SK-N-SH (cell line): ENCODE measurements at regions not wholly inside any gene's neighbourhood (a gene's known extent, or its start where the extent isn't known, plus 50 kb on each side); places are given as distances from the start of the nearest gene placed in this dataset.

Source experiments
- CTCF ChIA-PET: fragments of 300-600, 350-600 bp; formaldehyde crosslinking; extraction: SDS; loops from one replicate; lab custom pipeline; 2021; lab: Yijun Ruan, JAX
- POLR2A ChIA-PET: fragments of 350-600 bp; sonication (Branson Sonifier 250); formaldehyde crosslinking; extraction: SDS; loops from one replicate; lab custom pipeline; 2020; ENCODE audit warnings: antibody characterized with exemption, inconsistent platforms; lab: Yijun Ruan, JAX
- DNase-seq: peaks from one replicate; pipeline ENCODE4 v3.0.0; 2012
- H2AFZ ChIP-seq: fragments of 200-600 bp; sonication (generic); 2 replicates; pipeline ENCODE4 v1.8.1; 2016; ENCODE audit warnings: antibody characterized with exemption, mild to moderate bottlenecking, low read depth
- H3F3A ChIP-seq: fragments of 200-600 bp; sonication (generic); replicated peaks from 2 replicates; pipeline ENCODE3; 2016; ENCODE audit warnings: antibody characterized with exemption, mild to moderate bottlenecking; ENCODE audit not compliant: insufficient read depth
- H3K27ac ChIP-seq, 2 experiments: fragments of 200-500 bp in 1 of 2; fragments of 200-600 bp in 1 of 2; sonication (Bioruptor generic) in 1 of 2; sonication (generic), shearing (Covaris generic) in 1 of 2; 2 replicates each; pipeline versions ENCODE4 v1.5.1 to v1.6.1; 2014 to 2016; ENCODE audit warnings: low read depth in 2 of 2, inconsistent platforms in 1 of 2, low read length in 1 of 2, mild to moderate bottlenecking in 1 of 2, mixed read lengths in 1 of 2
- H3K27me3 ChIP-seq: fragments of 200-600 bp; sonication (generic), shearing (Covaris generic); 2 replicates; pipeline ENCODE4 v1.6.1; 2016; ENCODE audit warnings: mixed run types; ENCODE audit not compliant: insufficient read depth
- H3K36me3 ChIP-seq, 2 experiments: fragments of 200-500 bp in 1 of 2; fragments of 200-600 bp in 1 of 2; sonication (Bioruptor generic) in 1 of 2; sonication (generic) in 1 of 2; replicated peaks in 1 of 2; 2 replicates each; pipeline versions ENCODE3 to v1.5.1; 2014 to 2016; ENCODE audit warnings: low read length in 1 of 2, mild to moderate bottlenecking in 1 of 2; ENCODE audit not compliant: insufficient read depth in 2 of 2, control insufficient read depth in 1 of 2
- H3K4me1 ChIP-seq, 2 experiments: fragments of 200-500 bp in 1 of 2; fragments of 200-600 bp in 1 of 2; sonication (Bioruptor generic) in 1 of 2; sonication (generic), shearing (Covaris generic) in 1 of 2; 2 replicates each; pipeline versions ENCODE4 v1.5.1 to v1.6.1; 2014 to 2016; ENCODE audit warnings: low read depth in 1 of 2, low read length in 1 of 2, mixed run types in 1 of 2; ENCODE audit not compliant: insufficient read depth in 2 of 2, control insufficient read depth in 1 of 2
- H3K4me2 ChIP-seq: fragments of 200-600 bp; sonication (generic), shearing (Covaris generic); 2 replicates; pipeline ENCODE4 v1.6.1; 2017; ENCODE audit warnings: mixed run types
- H3K4me3 ChIP-seq, 2 experiments: fragments of 200-500 bp in 1 of 2; fragments of 200-600 bp in 1 of 2; sonication (Bioruptor generic) in 1 of 2; sonication (generic), shearing (Covaris generic) in 1 of 2; 2 replicates each; pipeline versions ENCODE4 v1.5.1 to v1.8.1; 2014 to 2016; ENCODE audit warnings: low read depth in 2 of 2, inconsistent platforms in 1 of 2, low read length in 1 of 2, mild to moderate bottlenecking in 1 of 2, mixed read lengths in 1 of 2, moderate library complexity in 1 of 2
- H3K79me2 ChIP-seq: fragments of 200-600 bp; sonication (generic); 2 replicates; pipeline ENCODE4 v1.8.1; 2017; ENCODE audit warnings: mild to moderate bottlenecking; ENCODE audit not compliant: insufficient read depth
- H3K9ac ChIP-seq: fragments of 200-600 bp; sonication (generic); 2 replicates; pipeline ENCODE4 v1.6.1; 2017; ENCODE audit warnings: mixed run types
- H3K9me2 ChIP-seq: fragments of 200-600 bp; sonication (generic); 2 replicates; pipeline ENCODE4 v1.6.1; 2017; ENCODE audit warnings: mixed run types
- H3K9me3 ChIP-seq: fragments of 200-600 bp; sonication (generic); 2 replicates; pipeline ENCODE4 v1.6.1; 2017; ENCODE audit warnings: mixed run types, mild to moderate bottlenecking, moderate library complexity
- H4K20me1 ChIP-seq: fragments of 200-600 bp; sonication (generic); 2 replicates; pipeline ENCODE4 v1.6.1; 2017; ENCODE audit warnings: mild to moderate bottlenecking, mixed run types; ENCODE audit not compliant: insufficient read depth
- EZH2phosphoT487 ChIP-seq: fragments of 200-600 bp; sonication (generic); IDR thresholded peaks from 2 replicates; pipeline ENCODE4 v1.6.1; 2017; ENCODE audit warnings: low read depth, mixed run types, mild to moderate bottlenecking, antibody characterized with exemption, moderate library complexity, borderline replicate concordance
- GATA2 ChIP-seq: sonication (generic); formaldehyde crosslinking; IDR thresholded peaks from 2 replicates; pipeline ENCODE4 v1.5.0; 2020; ENCODE audit warnings: mild to moderate bottlenecking, missing genetic modification reagents
- MEF2A ChIP-seq: IDR thresholded peaks from 2 replicates; pipeline ENCODE4 v1.4.0; 2012; ENCODE audit warnings: low read depth, borderline replicate concordance
- MXI1 ChIP-seq: IDR thresholded peaks from 2 replicates; pipeline ENCODE4 v1.6.1; 2012; ENCODE audit warnings: mild to moderate bottlenecking, low read depth, low read length, improper control_type of control experiment
- NFIC ChIP-seq: IDR thresholded peaks from 2 replicates; pipeline ENCODE4 v1.4.0; 2012; ENCODE audit warnings: borderline replicate concordance
- POLR2AphosphoS5 ChIP-seq: IDR thresholded peaks from 2 replicates; pipeline ENCODE4 v1.6.1; 2012; ENCODE audit warnings: low read depth, low read length
- RCOR1 ChIP-seq: fragments of 150-350 bp; IDR thresholded peaks from 2 replicates; pipeline ENCODE4 v1.6.1; 2017; ENCODE audit warnings: antibody characterized with exemption, low read length
- REST ChIP-seq: IDR thresholded peaks from 2 replicates; pipeline ENCODE4 v1.6.1; 2012; ENCODE audit warnings: mild to moderate bottlenecking, low read depth, low read length, moderate library complexity
- YY1 ChIP-seq: IDR thresholded peaks from 2 replicates; pipeline ENCODE4 v1.4.0; 2012; ENCODE audit warnings: low read depth, mild to moderate bottlenecking
- WGBS: methylation state at CpG from one replicate; pipeline ENCODE4 v1.1.6; 2017; ENCODE audit warnings: low lambda C conversion rate; 5-methylcytosine and 5-hydroxymethylcytosine counted together
- TF ChIP-seq, protein P1 (sequence below): IDR thresholded peaks from 2 replicates; pipeline ENCODE4 v1.4.0; 2012; ENCODE audit warnings: low read depth

DNA sequence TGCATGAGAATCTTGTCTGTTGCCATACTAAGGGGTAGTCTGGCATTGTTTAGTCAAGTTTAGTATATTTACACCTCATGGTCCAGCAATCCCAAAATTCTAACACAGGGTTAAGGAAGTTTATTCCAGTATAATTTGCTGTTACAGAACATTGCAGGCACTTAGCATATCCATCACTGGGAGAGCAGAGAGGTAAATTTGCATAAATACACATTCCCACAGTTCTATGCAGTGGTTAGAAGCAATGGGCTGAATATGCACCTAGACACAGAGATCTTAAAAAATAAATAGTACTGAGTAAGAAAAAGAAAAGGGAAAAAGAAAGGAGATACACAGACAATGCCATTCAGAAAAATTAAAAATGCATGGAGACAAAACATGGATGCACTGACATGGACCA, 692.3 kb upstream of the MEF2C start:
- H3K27ac ChIP-seq = no peak overlapping the region
- H3K4me2 ChIP-seq = no peak overlapping the region
- TF ChIP-seq POLR2AphosphoS5 (no peak), MXI1 (no peak), MEF2A (no peak), YY1 (no peak), EZH2phosphoT487 (no peak), GATA2 (CRISPR knock-in tag) (no peak)
- TF ChIP-seq, protein P1, sequence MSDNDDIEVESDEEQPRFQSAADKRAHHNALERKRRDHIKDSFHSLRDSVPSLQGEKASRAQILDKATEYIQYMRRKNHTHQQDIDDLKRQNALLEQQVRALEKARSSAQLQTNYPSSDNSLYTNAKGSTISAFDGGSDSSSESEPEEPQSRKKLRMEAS = no peak
- H3K9me3 ChIP-seq = no peaks in the 10 kb centered on the region
- no peaks in the 10 kb centered on the region; the same call in 1 of the 2 replicates for H3K79me2 ChIP-seq
- no peaks in the 10 kb centered on the region; a peak in 1 of 4 replicates for H3K4me1 ChIP-seq
- POLR2A ChIA-PET = no interaction called here
- no peaks in the 10 kb centered on the region for H3K9me2 ChIP-seq
- H3K36me3 ChIP-seq = no peaks in the 10 kb centered on the region
- H2AFZ ChIP-seq = no peak overlapping the region
- H3F3A ChIP-seq = no peaks in the 10 kb centered on the region
- no peak for DNase-seq
- H4K20me1 ChIP-seq = no peaks in the 10 kb centered on the region
- no peaks in the 10 kb centered on the region for H3K27me3 ChIP-seq
- H3K9ac ChIP-seq = no peak overlapping the region
- CTCF ChIA-PET = no interaction called here
- H3K4me3 ChIP-seq = no peak overlapping the region

DNA sequence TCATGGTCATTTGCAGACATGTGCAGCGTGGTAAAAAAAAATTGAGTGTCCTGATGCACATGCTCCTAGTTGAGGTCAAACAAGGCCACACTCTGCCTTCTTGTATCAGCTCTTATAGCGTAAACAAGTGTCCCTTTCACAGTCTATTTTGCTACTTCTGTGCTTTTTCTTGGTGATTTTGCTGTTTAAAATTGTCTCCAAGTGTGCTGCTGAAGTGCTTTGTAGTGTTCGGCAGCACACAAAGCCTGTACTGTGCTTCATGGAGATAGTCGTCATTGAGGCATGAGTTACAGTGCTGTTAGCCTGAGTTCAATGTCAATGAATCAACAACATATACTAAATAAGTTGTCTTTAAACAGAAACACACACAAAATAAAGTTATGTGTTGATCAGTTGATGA, 690.4 kb upstream of the MEF2C start:
- Histone ChIP-seq H3K36me3 (no peaks in the 10 kb centered on the region), H3K9me3 (no peaks in the 10 kb centered on the region), H3K4me1 (no peaks in the 10 kb centered on the region), H4K20me1 (no peaks in the 10 kb centered on the region), H3K9ac (no peak overlapping the region), H3K9me2 (no peaks in the 10 kb centered on the region), H3K27ac (no peak overlapping the region), H3K4me2 (no peak overlapping the region), H3F3A (no peaks in the 10 kb centered on the region), H3K79me2 (no peaks in the 10 kb centered on the region; the same call in 1 of the 2 replicates), H3K4me3 (no peak overlapping the region), H2AFZ (no peak overlapping the region), H3K27me3 (no peaks in the 10 kb centered on the region)
- WGBS = 79% methylated on average over 4 of the region's 4 CpGs
- ChIA-PET CTCF (no interaction called here), POLR2A (no interaction called here)
- TF ChIP-seq POLR2AphosphoS5 = no peak
- TF ChIP-seq REST = no peak
- TF ChIP-seq NFIC = no peak
- no peak for TF ChIP-seq GATA2 (CRISPR knock-in tag)
- TF ChIP-seq RCOR1 = no peak
- DNase-seq = no peak
